Activated B cell treated with CpG ODN at 0.5 μM for 24 hours (primary cell): ENCODE measurements at regions not wholly inside any gene's neighbourhood (a gene's known extent, or its start where the extent isn't known, plus 50 kb on each side); places are given as distances from the start of the nearest gene placed in this dataset.

Experiments
- ATAC-seq: fragments of 200-7000 bp; cut with Tn5 transposase; one replicate; pipeline ENCODE4 v1.10.0; 2021; ENCODE audit warnings: low read depth, mild to moderate bottlenecking, moderate library complexity
- CTCF ChIA-PET: fragments of 350-600 bp; sonication (Branson Sonifier 250); formaldehyde crosslinking; loops from one replicate; lab custom pipeline; 2021; ENCODE audit warnings: antibody characterized with exemption; lab: Charles Lee
- POLR2A ChIA-PET: fragments of 350-600 bp; sonication (Branson Sonifier 250); formaldehyde crosslinking; loops from one replicate; lab custom pipeline; 2021; ENCODE audit warnings: antibody characterized with exemption; lab: Charles Lee
- DNase-seq: peaks from one replicate; pipeline ENCODE4 v3.0.0; 2022
- H3K27ac Mint-ChIP-seq: one replicate; pipeline ENCODE4 v1.8.0; 2020; ENCODE audit warnings: mixed read lengths
- H3K27me3 Mint-ChIP-seq: one replicate; pipeline ENCODE4 v1.8.0; 2021; ENCODE audit warnings: mixed read lengths
- H3K36me3 Mint-ChIP-seq: one replicate; pipeline ENCODE4 v1.8.0; 2021; ENCODE audit warnings: low read depth, mixed read lengths
- H3K4me1 Mint-ChIP-seq: one replicate; pipeline ENCODE4 v1.8.0; 2021; ENCODE audit warnings: mixed read lengths
- H3K4me3 Mint-ChIP-seq: one replicate; pipeline ENCODE4 v1.8.0; 2020; ENCODE audit warnings: mild to moderate bottlenecking, mixed read lengths
- H3K9me3 Mint-ChIP-seq: one replicate; pipeline ENCODE4 v1.8.0; 2020; ENCODE audit warnings: mixed read lengths
- CTCF ChIP-seq: fragments of 200-600 bp; IDR thresholded peaks from one replicate; pipeline ENCODE4 v1.8.0; 2022; ENCODE audit warnings: antibody characterized with exemption, mild to moderate bottlenecking
- intact Hi-C: fragments of 100-400 bp; cut with micrococcal nuclease; formaldehyde crosslinking; loops from one replicate; pipeline ENCODE4 v1.15.1; 2024

GRCh38 chr1:238018214-238018613 lies 127.5 kb upstream of the ZP4 start:
- no peak for TF ChIP-seq CTCF
- Mint-ChIP-seq H3K4me1 (no peaks in the 10 kb centered on the region), H3K27me3 (no peaks in the 10 kb centered on the region), H3K36me3 (no peaks in the 10 kb centered on the region), H3K9me3 (peaks cover 6% of the 10 kb centered on the region), H3K4me3 (no peak overlapping the region), H3K27ac (no peak overlapping the region)
- CTCF ChIA-PET: no interaction called here
- no peak for DNase-seq
- no peak for ATAC-seq
- intact Hi-C loops: no loop called here
- POLR2A ChIA-PET: no interaction called here

- intact Hi-C loops: no loop called here
- Mint-ChIP-seq H3K27me3 (no peaks in the 10 kb centered on the region), H3K27ac (no peak overlapping the region), H3K4me1 (no peaks in the 10 kb centered on the region), H3K4me3 (no peak overlapping the region), H3K36me3 (no peaks in the 10 kb centered on the region), H3K9me3 (peaks cover 4% of the 10 kb centered on the region)
- CTCF ChIA-PET: no interaction called here
- ATAC-seq (no peak), DNase-seq (no peak)
- TF ChIP-seq CTCF: no peak
- POLR2A ChIA-PET: no interaction called here
Measured at GRCh38 chr1:238006779-238007178, 116.1 kb upstream of the ZP4 start.

GRCh38 chr1:238005116-238005515 lies 114.4 kb upstream of the ZP4 start:
- CTCF ChIA-PET: no interaction called here

GRCh38 chr1:238001818-238002217 lies 111.1 kb upstream of the ZP4 start:
- CTCF ChIA-PET: no interaction called here

More at GRCh38 chr1:238005116-238005515, 114.4 kb upstream of the ZP4 start:
- Mint-ChIP-seq H3K27me3 (no peaks in the 10 kb centered on the region), H3K36me3 (no peaks in the 10 kb centered on the region), H3K4me1 (no peaks in the 10 kb centered on the region), H3K4me3 (no peak overlapping the region), H3K9me3 (peaks cover 4% of the 10 kb centered on the region), H3K27ac (no peak overlapping the region)
- no peak for DNase-seq
- TF ChIP-seq CTCF: no peak
- intact Hi-C loops: no loop called here
- ATAC-seq: no peak
- POLR2A ChIA-PET: no interaction called here

GRCh38 chr1:237999426-238000052 lies 108.8 kb upstream of the ZP4 start:
- ATAC-seq (no peak), DNase-seq (no peak)
- Mint-ChIP-seq H3K27ac (no peak overlapping the region), H3K36me3 (no peaks in the 10 kb centered on the region), H3K9me3 (peaks cover 4% of the 10 kb centered on the region), H3K27me3 (no peaks in the 10 kb centered on the region), H3K4me3 (no peak overlapping the region), H3K4me1 (no peaks in the 10 kb centered on the region)
- ChIA-PET POLR2A (no interaction called here), CTCF (no interaction called here)
- no peak for TF ChIP-seq CTCF
- intact Hi-C loops: no loop called here

More at GRCh38 chr1:238001818-238002217, 111.1 kb upstream of the ZP4 start:
- Mint-ChIP-seq H3K9me3 (peaks cover 4% of the 10 kb centered on the region), H3K27ac (no peak overlapping the region), H3K36me3 (no peaks in the 10 kb centered on the region), H3K4me3 (no peak overlapping the region), H3K4me1 (no peaks in the 10 kb centered on the region), H3K27me3 (no peaks in the 10 kb centered on the region)
- POLR2A ChIA-PET: no interaction called here
- no peak for TF ChIP-seq CTCF
- intact Hi-C loops: no loop called here
- ATAC-seq: no peak
- no peak for DNase-seq
